ENCODE measurements at regions not wholly inside any gene's neighbourhood (a gene's known extent, or its start where the extent isn't known, plus 50 kb on each side); places are given as distances from the start of the nearest gene placed in this dataset.
A peak's percentile ranks its signal among the peaks of the same experiment; 100 is the strongest.
"Not testable (repeated sequence)": the region's sequence is repeated elsewhere in the genome, so short reads cannot be mapped to it uniquely, and the experiment has no call there.

DNA sequence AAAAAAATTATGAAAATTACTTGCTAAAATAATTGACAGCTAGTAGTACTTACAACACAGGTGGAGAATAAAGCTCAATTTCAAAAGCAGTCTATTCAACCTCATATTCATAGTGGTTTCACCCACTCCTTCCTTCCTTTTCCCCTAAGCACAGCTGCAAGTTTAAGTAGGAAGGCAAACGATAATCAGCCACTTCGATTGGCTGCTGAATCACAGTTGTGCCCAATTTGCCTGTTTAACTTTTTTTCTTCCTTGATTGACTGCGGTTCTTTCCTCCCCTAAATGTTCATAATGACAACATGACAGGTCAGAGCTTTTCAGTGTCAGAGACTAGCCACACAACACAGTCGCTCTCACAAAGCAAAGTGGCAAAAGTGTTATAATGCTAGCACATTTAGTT lies 468.0 kb upstream of the GBE1 start:
- H3K27ac ChIP-seq = no peak overlapping the region
- DNase-seq (ENCODE audit: low read depth, low spot score) = no peak

- no peak overlapping the region for H3K27ac ChIP-seq
- no peak for DNase-seq (ENCODE audit: low read depth, low spot score)
Measured at GRCh38 chr3:82224661-82225060, 463.2 kb upstream of the GBE1 start.

GRCh38 chr3:82222401-82222800 lies 461.0 kb upstream of the GBE1 start:
- H3K27ac ChIP-seq = no peak overlapping the region
- no peak for DNase-seq (ENCODE audit: low read depth, low spot score)

DNA sequence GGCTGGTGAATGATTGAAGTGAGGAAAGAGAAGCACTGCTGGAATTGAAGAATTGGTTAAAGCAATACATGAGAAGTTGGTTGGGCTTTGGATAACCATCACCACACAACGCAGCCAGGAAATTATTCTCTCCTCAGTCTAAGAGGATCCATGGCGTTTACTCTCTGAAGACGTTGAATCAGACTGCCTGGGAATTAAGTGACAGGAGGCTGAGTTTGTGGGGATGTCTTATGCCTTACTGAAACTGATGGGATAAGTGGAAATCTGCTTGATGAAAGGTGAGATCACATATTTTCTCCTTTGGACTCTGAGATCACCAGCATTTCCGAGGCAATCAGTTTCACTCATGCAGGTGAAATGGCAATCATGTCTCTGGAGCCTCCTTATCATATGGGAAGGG lies 456.1 kb upstream of the GBE1 start:
- H3K27ac ChIP-seq = no peak overlapping the region
- no peak for DNase-seq (ENCODE audit: low read depth, low spot score)

- no peak overlapping the region for H3K27ac ChIP-seq
- DNase-seq (ENCODE audit: low read depth, low spot score) = no peak
Measured at GRCh38 chr3:82208002-82208710, 446.7 kb upstream of the GBE1 start.

- H3K27ac ChIP-seq = no peak overlapping the region
- DNase-seq (ENCODE audit: low read depth, low spot score) = no peak
Measured at GRCh38 chr3:82202269-82202668, 440.8 kb upstream of the GBE1 start.

DNA sequence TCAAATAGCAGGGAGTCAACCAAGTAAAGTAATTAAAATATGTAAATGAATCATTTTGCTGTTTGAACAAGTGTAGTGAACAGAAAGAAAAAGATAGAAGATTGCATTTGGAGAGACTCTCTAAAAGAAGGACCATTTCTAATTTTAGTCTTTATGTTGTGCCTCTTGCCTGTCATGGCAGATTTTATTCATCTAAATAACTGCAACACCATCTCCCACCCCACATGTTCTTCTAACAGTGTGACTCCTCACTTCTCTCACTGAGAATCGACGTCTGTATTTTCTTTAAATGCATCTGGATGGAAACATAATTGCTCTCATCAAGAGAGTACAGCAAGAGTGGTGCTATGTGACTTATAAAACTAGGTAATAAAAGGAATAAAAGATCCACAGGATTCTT lies 439.9 kb upstream of the GBE1 start:
- H3K27ac ChIP-seq = no peak overlapping the region
- no peak for DNase-seq (ENCODE audit: low read depth, low spot score)

GRCh38 chr3:82198009-82198408 lies 436.6 kb upstream of the GBE1 start:
- no peak for DNase-seq (ENCODE audit: low read depth, low spot score)

GRCh38 chr3:82196645-82197044 lies 435.2 kb upstream of the GBE1 start:
- DNase-seq (ENCODE audit: low read depth, low spot score) = no peak
- no peak overlapping the region for H3K27ac ChIP-seq

More at GRCh38 chr3:82198009-82198408, 436.6 kb upstream of the GBE1 start:
- H3K27ac ChIP-seq = no peak overlapping the region

GRCh38 chr3:82194870-82195269 lies 433.4 kb upstream of the GBE1 start:
- no peak overlapping the region for H3K27ac ChIP-seq
- DNase-seq (ENCODE audit: low read depth, low spot score) = no peak

DNA sequence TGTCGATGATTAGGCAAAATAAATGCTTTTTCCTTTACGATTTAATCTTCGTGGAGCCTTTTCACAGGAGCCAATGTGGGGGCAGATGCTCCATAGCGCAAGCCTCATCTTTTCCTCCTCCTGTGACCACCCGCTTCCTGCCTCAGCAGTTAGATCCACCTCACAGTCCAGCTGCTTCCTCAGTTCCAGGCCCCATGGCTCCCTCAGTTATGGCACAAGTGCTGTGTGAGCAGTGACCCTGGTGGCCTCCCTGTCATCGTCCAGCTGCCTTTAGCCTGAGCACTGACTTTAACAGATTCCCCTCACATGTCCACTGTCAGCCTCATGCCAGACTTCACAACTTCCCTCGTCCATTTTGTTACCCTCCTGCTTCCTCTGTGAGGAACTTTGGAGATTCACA lies 424.6 kb upstream of the GBE1 start:
- H3K27ac ChIP-seq = no peak overlapping the region
- no peak for DNase-seq (ENCODE audit: low read depth, low spot score)

DNA sequence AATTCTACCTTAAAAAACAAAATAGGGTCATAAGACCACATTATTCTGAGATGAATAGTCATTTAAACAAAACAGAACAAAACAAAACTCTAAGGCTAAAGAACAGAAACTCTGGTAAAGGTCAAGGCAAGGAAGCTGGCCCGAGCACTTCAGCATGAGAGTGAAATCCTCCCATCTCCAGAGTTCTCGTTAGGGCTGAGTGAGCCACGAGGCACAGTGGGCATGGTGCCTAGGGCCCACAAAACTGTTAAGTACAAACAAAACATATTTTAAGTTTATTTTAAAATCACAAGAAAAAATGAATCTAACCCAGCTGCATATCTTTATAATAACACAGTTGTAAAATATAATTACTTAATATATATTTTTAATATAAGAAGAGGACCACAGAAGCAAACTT lies 417.8 kb upstream of the GBE1 start:
- no peak overlapping the region for H3K27ac ChIP-seq
- no peak for DNase-seq (ENCODE audit: low read depth, low spot score)

DNA sequence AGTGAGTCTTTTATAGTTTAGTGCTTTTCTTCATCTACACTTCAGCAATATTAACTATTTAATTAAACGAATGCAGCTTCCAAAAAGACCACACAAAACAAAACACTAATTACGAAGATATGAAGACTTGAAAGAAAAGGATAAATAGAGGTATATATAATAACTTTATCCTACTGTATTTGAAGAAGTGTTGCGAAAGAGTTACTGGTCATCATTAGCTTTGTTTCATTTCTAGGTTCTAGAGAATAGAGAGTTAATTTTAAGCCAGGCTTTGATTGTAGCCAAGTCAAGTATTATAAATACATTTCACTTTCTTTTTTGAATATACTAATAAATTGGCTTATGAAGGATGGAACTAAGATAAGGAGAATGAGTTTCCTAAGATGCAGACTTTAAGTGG lies 416.8 kb upstream of the GBE1 start:
- H3K27ac ChIP-seq = no peak overlapping the region
- no peak for DNase-seq (ENCODE audit: low read depth, low spot score)

DNA sequence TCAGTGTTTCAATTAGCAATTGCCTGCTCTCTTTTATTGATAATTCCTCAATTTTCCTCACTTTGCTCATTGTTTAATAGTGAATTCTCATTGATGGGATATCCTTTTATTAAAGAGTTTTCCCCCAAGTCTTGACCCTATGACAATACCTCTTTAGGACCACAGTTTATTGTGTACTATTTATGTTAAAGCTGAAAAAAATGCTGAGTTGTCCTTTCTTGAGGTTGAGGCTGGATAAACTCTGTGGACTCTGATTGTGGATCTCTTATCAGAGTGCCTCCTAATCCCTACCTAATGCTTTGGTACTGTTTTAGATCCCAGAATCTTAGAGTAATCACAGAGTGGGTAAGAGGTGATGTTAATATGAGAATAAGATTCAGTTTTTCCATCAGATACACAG lies 416.3 kb upstream of the GBE1 start:
- no peak overlapping the region for H3K27ac ChIP-seq
- no peak for DNase-seq (ENCODE audit: low read depth, low spot score)

GRCh38 chr3:82165266-82165665 lies 403.8 kb upstream of the GBE1 start:
- DNase-seq (ENCODE audit: low read depth, low spot score) = no peak
- no peak overlapping the region for H3K27ac ChIP-seq

DNA sequence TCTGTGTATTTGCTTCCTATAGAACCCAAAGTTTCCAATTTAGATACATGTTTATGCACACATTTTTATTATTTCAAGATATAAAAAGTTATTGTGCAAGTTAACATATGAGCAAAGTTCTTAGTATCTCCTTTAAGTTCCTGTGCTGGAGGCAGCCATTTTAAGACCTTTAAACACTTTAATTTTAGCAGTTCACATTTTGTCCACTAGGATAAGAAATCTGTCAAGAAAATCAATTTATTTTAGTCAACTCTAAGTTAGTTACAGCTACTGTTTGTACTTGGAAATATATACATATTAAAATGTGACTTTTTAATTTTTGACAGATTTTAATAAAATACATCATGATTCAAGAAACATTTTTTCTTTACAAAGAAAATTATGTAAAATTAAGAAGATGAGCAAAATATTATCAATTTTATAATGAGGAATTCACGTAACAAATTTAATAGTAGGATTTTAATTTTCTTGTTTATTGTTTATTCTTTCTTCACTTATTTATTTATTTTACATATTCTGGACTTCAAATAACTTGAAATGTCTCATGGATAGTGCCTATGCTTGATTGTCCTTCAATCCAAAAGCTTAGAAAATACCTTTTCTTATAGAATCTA lies 402.6 kb upstream of the GBE1 start:
- no peak overlapping the region for H3K27ac ChIP-seq
- no peak for DNase-seq (ENCODE audit: low read depth, low spot score)

DNA sequence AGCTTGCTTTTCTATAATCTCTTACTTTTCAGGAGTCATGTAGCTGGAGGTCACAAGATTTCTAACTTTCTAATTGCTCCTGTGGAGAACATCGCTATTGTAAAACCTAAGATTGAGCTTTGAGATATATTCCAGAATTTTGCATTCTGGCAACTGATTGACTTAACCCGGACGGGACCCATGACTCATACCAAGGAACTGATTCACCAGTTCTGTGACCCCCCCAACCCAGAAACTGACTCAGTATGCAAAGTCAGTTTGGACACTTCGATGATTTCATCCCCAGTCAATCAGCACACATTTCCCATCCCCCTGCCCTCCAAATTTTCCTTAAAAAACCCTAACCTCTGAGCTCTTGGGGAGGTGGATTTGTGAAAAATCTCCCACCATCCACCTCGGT lies 396.5 kb upstream of the GBE1 start:
- peak overlapping the region; percentile 21 for H3K27ac ChIP-seq
- peak; percentile 36 for DNase-seq (ENCODE audit: low read depth, low spot score)

DNA sequence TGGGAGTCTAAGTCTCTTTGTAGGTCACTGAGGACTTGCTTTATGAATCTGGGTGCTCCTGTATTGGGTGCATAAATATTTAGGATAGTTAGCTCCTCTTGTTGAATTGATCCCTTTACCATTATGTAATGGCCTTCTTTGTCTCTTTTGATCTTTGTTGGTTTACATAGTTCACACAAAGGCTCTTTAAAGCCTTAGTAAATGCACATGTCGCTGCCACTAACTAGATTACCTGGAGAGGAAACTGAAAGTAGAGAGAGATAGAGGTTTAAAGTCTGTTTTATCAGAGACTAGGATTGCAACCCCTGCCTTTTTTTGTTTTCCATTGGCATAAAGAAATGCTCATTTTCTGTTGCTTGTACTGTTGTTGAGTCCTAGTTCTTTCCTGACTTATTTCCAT lies 392.4 kb upstream of the GBE1 start:
- H3K27ac ChIP-seq; DNase-seq (ENCODE audit: low read depth, low spot score): not testable (repeated sequence)

GRCh38 chr3:82145742-82146141 lies 384.3 kb upstream of the GBE1 start:
- no peak overlapping the region for H3K27ac ChIP-seq
- DNase-seq (ENCODE audit: low read depth, low spot score) = no peak

DNA sequence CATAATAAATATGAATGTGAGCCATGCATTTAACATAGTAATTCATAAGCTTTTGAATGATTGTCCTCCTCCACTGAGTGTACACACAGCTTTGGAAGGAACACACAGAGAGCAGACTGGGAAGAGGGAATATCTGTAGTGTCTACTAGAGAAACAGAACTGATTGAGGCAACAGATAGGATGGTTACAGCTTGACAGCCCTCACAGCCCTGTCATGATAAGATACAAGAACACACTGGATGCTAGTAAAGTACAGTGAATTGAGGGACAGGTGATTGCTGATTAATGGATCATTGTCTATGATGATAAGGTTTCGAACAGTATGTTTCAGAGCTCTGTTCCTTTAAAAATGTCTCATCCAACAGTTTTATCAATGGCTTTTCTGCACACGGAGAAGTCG lies 383.4 kb upstream of the GBE1 start:
- no peak overlapping the region for H3K27ac ChIP-seq
- no peak for DNase-seq (ENCODE audit: low read depth, low spot score)

- peak; percentile 76 for DNase-seq (ENCODE audit: low read depth, low spot score)
Measured at GRCh38 chr3:82143661-82144412, 382.4 kb upstream of the GBE1 start.

GRCh38 chr3:82141592-82141991 lies 380.1 kb upstream of the GBE1 start:
- H3K27ac ChIP-seq = no peak overlapping the region
- DNase-seq (ENCODE audit: low read depth, low spot score) = no peak

More at GRCh38 chr3:82143661-82144412, 382.4 kb upstream of the GBE1 start:
- peak overlapping the region; percentile 77 for H3K27ac ChIP-seq
